Memory B cell (primary cell): ENCODE measurements at regions not wholly inside any gene's neighbourhood (a gene's known extent, or its start where the extent isn't known, plus 50 kb on each side); places are given as distances from the start of the nearest gene placed in this dataset.
"Not testable (repeated sequence)": the region's sequence is repeated elsewhere in the genome, so short reads cannot be mapped to it uniquely, and the experiment has no call there.

Source experiments
- ATAC-seq: fragments of 150-1000 bp; cut with Tn5 transposase; 2 replicates; pipeline ENCODE4 v1.10.0; 2021; ENCODE audit warnings: low read depth, mild to moderate bottlenecking, moderate library complexity
- DNase-seq, 2 donors: peaks; one replicate each; pipeline ENCODE4 v3.0.0; 2022; ENCODE audit warnings: low spot score in 2 of 2
- H3K27ac Mint-ChIP-seq: one replicate; pipeline ENCODE4 v1.8.0; 2022; ENCODE audit warnings: mild to moderate bottlenecking, moderate library complexity, mixed read lengths
- H3K27me3 Mint-ChIP-seq: one replicate; pipeline ENCODE4 v1.8.0; 2022; ENCODE audit warnings: mixed read lengths
- H3K36me3 Mint-ChIP-seq: one replicate; pipeline ENCODE4 v1.8.0; 2022; ENCODE audit warnings: mild to moderate bottlenecking, mixed read lengths
- H3K4me1 Mint-ChIP-seq: one replicate; pipeline ENCODE4 v1.8.0; 2022; ENCODE audit warnings: mixed read lengths
- H3K4me3 Mint-ChIP-seq: one replicate; pipeline ENCODE4 v1.8.0; 2022; ENCODE audit warnings: mild to moderate bottlenecking, moderate library complexity, mixed read lengths
- H3K9me3 Mint-ChIP-seq: one replicate; pipeline ENCODE4 v1.8.0; 2022; ENCODE audit warnings: mixed read lengths

DNA sequence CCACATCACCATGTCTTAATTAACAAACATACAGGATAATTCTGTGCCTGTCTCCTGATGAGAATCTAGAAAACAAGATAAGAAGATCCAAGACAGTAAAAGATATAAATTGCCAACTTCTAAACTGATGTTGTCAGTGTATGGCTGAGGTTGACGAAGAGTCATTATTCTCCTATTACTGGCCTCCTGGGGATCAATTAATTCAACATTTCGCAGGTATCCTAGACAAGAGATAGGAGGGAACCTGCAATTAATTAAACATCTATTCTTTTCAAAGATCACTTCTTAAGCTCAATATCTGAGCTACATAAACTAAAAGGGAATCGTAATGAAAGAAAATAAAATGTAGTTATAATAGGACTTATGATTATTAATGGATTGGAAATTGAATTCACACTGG is 232.0 kb upstream of the GRIA1 start:
- Mint-ChIP-seq H3K27me3 (no peaks in the 10 kb centered on the region), H3K36me3 (no peaks in the 10 kb centered on the region), H3K4me3 (no peak overlapping the region), H3K9me3 (no peaks in the 10 kb centered on the region), H3K4me1 (no peaks in the 10 kb centered on the region), H3K27ac (no peak overlapping the region)
- ATAC-seq (no peak), DNase-seq (no peak)

DNA sequence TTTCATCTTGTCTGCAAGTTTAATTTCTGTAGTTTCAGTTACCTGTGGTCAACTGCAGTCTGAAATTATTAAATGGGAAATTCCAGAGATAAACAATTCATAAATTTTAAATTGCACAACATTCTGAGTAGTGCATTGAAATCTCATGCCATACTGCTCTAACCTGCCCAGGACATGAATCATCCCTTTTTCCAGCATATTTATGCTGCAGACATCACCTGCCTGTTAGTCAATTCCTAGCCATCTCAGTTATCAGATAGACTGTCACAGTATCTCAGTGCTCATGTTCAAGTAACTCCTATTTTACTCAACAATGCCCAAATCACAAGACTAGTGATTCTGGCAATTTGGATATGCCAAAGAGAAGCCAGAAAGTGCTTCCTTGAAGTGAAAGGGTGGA is 223.0 kb upstream of the GRIA1 start:
- ATAC-seq, result no peak

DNA sequence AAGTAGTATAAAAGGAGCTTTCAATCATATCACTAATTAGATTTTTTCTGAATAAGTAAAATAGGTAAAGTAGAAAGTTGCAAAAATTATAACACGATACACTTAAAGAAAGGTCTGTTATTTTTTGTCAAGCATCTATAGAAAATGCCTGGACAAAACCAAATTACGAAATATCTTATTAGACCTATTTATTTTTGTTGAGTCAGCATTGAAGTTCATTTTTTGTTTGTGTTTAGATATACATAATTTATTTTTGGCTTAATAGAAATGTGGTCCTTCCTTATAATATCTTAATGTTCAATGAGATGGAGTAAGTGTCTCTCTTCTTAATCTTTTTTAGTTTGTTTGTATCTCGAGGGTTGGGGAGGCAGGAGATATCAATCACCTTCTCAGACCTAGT is 214.8 kb upstream of the GRIA1 start:
- DNase-seq (no peak), ATAC-seq (no peak)
- H3K36me3 Mint-ChIP-seq, result no peaks in the 10 kb centered on the region
- H3K4me1 Mint-ChIP-seq, result no peaks in the 10 kb centered on the region
- no peaks in the 10 kb centered on the region for H3K27me3 Mint-ChIP-seq
- no peak overlapping the region for H3K4me3 Mint-ChIP-seq
- H3K9me3 Mint-ChIP-seq, result no peaks in the 10 kb centered on the region
- H3K27ac Mint-ChIP-seq, result no peak overlapping the region

More for the DNA sequence above, 223.0 kb upstream of the GRIA1 start:
- no peaks in the 10 kb centered on the region for H3K27me3 Mint-ChIP-seq
- no peak overlapping the region for H3K4me3 Mint-ChIP-seq
- H3K4me1 Mint-ChIP-seq, result no peaks in the 10 kb centered on the region
- H3K36me3 Mint-ChIP-seq, result no peaks in the 10 kb centered on the region
- H3K9me3 Mint-ChIP-seq, result peaks cover 3% of the 10 kb centered on the region
- no peak for DNase-seq
- no peak overlapping the region for H3K27ac Mint-ChIP-seq

DNA sequence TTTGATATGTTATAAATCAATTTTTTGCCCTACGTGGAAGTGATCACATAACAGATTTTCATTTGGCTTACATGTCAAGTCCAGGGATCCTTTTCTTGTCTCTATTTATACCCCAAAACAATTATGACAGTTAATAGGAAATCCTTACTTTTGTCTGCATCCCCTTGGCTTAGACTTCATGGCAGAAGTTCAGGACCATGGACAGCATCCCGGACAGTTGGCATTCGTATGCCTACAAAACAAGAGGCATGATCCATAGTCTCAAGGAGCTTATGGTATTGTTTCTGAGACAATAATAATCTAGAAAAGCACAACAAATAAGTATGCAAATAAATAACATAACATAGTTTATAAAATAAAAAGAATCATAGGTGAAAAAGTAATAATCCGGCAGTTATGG is 214.3 kb upstream of the GRIA1 start:
- Mint-ChIP-seq H3K4me1 (no peaks in the 10 kb centered on the region), H3K27me3 (no peaks in the 10 kb centered on the region), H3K9me3 (no peaks in the 10 kb centered on the region), H3K4me3 (no peak overlapping the region), H3K27ac (no peak overlapping the region), H3K36me3 (no peaks in the 10 kb centered on the region)
- no peak for ATAC-seq
- DNase-seq, result no peak

DNA sequence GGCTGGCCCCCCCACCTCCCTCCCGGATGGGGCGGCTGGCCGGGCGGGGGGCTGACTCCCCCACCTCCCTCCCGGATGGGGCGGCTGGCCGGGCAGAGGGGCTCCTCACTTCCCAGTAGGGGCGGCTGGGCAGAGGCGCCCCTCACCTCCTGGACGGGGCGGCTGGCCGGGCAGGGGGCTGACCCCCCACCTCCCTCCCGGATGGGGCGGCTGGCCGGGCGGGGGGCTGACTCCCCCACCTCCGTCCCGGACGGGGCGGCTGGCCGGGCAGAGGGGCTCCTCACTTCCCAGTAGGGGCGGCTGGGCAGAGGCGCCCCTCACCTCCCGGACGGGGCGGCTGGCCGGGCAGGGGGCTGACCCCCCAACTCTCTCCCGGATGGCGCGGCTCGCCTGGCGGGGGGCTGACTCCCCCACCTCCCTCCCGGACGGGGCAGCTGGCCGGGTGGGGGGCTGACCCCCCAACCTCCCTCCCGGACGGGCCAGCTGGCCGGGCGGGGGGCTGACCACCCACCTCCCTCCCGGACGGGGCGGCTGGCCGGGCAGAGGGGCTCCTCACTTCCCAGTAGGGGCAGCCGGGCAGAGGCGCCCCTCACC is 194.1 kb upstream of the GRIA1 start:
- H3K9me3 Mint-ChIP-seq, DNase-seq, ATAC-seq, H3K36me3 Mint-ChIP-seq, H3K27ac Mint-ChIP-seq, H3K27me3 Mint-ChIP-seq, H3K4me1 Mint-ChIP-seq, H3K4me3 Mint-ChIP-seq: not testable (repeated sequence)

DNA sequence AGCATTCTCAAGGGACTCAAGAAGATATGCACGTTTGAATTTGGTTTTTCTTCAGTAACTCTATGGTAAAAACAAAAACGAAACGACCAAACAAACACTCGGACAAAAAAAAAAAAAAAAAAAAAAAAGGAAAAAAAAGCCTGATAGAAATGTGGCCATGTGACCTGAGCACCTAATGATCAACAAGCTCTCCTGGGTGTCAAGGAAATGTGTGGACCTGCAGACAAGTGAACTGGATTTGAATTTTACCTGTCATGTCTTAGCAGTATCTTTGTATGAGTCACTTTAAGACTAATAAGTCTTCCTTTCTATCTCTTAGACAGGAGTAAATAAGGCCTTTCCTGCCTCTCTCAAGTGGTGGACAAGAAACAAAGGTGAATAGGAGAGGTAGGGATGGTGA is 190.6 kb upstream of the GRIA1 start:
- Mint-ChIP-seq H3K36me3 (no peaks in the 10 kb centered on the region), H3K27ac (no peak overlapping the region), H3K9me3 (peaks cover 4% of the 10 kb centered on the region), H3K4me1 (no peaks in the 10 kb centered on the region), H3K27me3 (no peaks in the 10 kb centered on the region), H3K4me3 (no peak overlapping the region)
- ATAC-seq (no peak), DNase-seq (no peak)

DNA sequence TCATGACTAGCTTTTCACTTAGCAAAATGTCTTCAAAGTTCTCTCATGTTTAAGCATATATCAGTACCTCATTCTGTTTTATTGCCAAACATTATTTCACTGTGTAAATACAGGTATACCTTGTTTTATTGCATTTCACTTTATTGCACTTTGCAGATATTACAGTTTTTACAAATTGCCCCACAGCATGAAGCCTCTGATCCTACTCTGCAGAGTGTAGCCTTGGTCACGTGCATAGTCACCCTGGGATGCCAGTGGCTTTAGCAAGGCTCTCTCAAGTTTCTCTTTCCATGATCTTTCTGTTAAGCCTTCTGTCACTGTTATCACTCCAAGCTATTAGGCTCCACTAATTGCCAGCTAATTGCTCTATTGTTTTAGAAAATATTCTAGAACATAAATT is 182.2 kb upstream of the GRIA1 start:
- Mint-ChIP-seq H3K27ac (no peak overlapping the region), H3K4me3 (no peak overlapping the region), H3K27me3 (no peaks in the 10 kb centered on the region), H3K36me3 (no peaks in the 10 kb centered on the region), H3K9me3 (peaks cover 6% of the 10 kb centered on the region), H3K4me1 (no peaks in the 10 kb centered on the region)
- no peak for ATAC-seq
- no peak for DNase-seq

DNA sequence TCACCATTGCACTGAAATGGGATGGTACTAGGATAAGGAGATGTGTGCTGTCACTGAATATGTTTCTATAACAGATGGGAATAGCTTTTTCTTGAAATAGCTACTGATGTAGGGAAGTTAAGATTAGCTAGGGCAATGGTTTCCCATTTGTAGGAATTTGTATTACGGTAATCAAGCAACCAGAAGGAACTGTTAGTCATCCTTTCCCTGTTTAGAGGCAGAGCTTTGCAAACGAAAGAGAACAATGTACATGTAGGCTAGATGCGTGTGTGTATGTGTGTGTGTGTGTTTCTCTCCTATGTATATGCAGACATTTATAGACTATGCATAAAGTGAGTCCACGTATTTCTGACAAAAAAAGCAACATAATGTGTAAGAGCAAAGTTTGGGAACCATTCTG is 171.9 kb upstream of the GRIA1 start:
- no peaks in the 10 kb centered on the region for H3K36me3 Mint-ChIP-seq
- DNase-seq (no peak), ATAC-seq (no peak)
- no peaks in the 10 kb centered on the region for H3K4me1 Mint-ChIP-seq
- H3K27me3 Mint-ChIP-seq, result peaks cover 1% of the 10 kb centered on the region
- H3K9me3 Mint-ChIP-seq, result no peaks in the 10 kb centered on the region
- no peak overlapping the region for H3K4me3 Mint-ChIP-seq
- H3K27ac Mint-ChIP-seq, result no peak overlapping the region

DNA sequence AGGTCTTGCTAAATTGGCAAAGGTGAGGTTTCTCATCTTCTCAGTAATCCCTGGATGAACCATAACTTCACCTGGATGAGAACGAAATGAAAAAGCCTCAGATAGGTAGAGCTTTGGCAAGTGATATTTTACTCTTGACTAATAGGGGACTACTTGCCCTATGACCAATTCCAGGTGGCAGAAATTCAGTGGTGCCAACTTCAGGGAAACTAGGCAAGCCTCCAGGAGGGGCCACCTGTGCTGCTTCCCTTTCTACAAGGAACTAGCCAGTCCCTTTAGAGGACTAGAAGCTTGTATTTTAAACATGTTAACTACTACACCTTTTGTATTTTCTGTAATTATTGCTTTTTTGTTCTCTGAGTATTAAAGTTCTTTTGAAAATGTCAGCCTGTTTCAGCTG is 169.0 kb upstream of the GRIA1 start:
- Mint-ChIP-seq H3K4me3 (no peak overlapping the region), H3K36me3 (no peaks in the 10 kb centered on the region), H3K4me1 (no peaks in the 10 kb centered on the region), H3K9me3 (no peaks in the 10 kb centered on the region), H3K27ac (no peak overlapping the region), H3K27me3 (peaks cover 1% of the 10 kb centered on the region)
- ATAC-seq (no peak), DNase-seq (no peak)

DNA sequence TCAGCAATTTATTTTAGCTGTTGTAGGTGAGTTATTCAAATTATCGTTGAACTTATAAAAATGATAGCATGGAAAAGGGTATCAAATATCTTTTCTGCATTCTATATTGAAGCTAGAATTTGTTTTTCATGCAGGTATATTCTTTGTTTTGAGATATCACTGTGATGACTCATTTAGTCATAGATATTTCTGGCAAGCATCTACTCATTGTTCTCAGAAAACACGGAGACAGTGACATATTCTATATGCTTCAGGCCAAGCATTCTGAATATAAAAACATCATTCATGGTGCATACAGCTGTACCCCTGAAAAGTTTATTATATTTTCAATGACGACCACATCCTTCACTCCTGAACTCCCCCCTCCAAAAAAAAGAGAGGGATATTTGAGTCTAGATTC is 150.3 kb upstream of the GRIA1 start:
- no peak overlapping the region for H3K27ac Mint-ChIP-seq
- DNase-seq, result no peak
- H3K4me3 Mint-ChIP-seq, result no peak overlapping the region
- no peaks in the 10 kb centered on the region for H3K4me1 Mint-ChIP-seq
- no peaks in the 10 kb centered on the region for H3K27me3 Mint-ChIP-seq
- no peak for ATAC-seq
- peaks cover 2% of the 10 kb centered on the region for H3K9me3 Mint-ChIP-seq
- H3K36me3 Mint-ChIP-seq, result no peaks in the 10 kb centered on the region

DNA sequence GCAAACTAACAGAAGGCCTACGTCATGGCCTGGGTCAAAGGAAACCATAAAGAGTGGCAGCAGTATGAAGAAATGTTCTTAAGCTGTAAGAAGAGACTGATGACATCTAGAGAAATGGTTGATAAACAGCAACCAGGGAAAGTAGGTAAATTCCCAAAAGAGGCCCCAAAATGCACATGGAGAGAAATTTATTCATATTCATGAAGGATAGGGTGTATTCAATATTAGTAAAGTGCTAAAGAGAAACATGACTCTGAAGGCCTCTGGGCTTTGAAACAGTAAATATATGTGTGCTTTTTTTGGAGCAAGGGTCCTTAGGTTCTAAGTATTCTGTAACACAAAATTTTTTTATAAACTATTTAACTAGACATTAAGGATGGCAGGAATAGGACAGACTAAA is 149.7 kb upstream of the GRIA1 start:
- Mint-ChIP-seq H3K4me3 (no peak overlapping the region), H3K36me3 (no peaks in the 10 kb centered on the region), H3K4me1 (no peaks in the 10 kb centered on the region), H3K27me3 (no peaks in the 10 kb centered on the region), H3K27ac (no peak overlapping the region), H3K9me3 (peaks cover 2% of the 10 kb centered on the region)
- ATAC-seq (no peak), DNase-seq (no peak)

DNA sequence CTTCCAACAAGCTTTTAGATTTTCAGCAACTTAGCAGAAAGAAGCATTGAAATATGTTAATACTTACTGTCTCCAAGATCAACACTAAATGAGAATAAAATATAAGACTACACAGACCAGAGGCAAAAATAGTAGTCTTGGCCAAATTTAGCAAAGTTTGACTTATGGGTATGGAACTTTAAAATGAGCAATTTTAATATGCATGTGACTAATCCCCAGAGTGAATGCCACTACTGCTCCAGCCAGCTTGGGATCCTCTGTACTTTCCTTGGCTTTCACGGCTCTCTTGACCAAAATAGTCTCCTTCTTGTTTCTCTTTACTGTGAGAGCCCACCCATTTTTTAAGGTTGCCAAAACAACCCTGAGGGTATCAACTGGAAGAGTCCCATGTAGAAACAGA is 148.0 kb upstream of the GRIA1 start:
- DNase-seq (no peak), ATAC-seq (no peak)
- no peaks in the 10 kb centered on the region for H3K36me3 Mint-ChIP-seq
- no peaks in the 10 kb centered on the region for H3K27me3 Mint-ChIP-seq
- peaks cover 2% of the 10 kb centered on the region for H3K9me3 Mint-ChIP-seq
- no peaks in the 10 kb centered on the region for H3K4me1 Mint-ChIP-seq
- no peak overlapping the region for H3K27ac Mint-ChIP-seq
- H3K4me3 Mint-ChIP-seq, result no peak overlapping the region

DNA sequence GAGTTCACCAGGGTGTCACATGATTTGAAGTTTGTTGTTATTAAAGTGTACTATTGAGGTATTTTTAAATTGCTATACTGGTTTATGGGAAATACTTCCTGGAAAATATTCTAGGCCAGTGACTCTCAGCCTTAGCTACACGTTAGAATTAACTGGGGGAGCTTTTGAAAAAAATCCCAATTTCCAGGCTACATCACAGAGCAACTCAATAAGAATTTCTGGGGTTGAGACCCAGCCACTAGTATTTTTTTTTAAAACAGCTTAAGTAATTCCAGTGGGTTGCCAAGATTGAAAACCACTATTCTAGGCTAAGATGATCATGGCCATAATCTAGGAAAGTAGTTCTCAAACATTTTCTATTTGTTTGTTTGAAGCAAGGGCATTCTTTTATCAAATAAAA is 142.9 kb upstream of the GRIA1 start:
- DNase-seq, result no peak
- H3K27ac Mint-ChIP-seq, result no peak overlapping the region
- no peak for ATAC-seq
- no peaks in the 10 kb centered on the region for H3K36me3 Mint-ChIP-seq
- peaks cover 2% of the 10 kb centered on the region for H3K4me1 Mint-ChIP-seq
- no peaks in the 10 kb centered on the region for H3K9me3 Mint-ChIP-seq
- peaks cover 3% of the 10 kb centered on the region for H3K27me3 Mint-ChIP-seq
- H3K4me3 Mint-ChIP-seq, result no peak overlapping the region

DNA sequence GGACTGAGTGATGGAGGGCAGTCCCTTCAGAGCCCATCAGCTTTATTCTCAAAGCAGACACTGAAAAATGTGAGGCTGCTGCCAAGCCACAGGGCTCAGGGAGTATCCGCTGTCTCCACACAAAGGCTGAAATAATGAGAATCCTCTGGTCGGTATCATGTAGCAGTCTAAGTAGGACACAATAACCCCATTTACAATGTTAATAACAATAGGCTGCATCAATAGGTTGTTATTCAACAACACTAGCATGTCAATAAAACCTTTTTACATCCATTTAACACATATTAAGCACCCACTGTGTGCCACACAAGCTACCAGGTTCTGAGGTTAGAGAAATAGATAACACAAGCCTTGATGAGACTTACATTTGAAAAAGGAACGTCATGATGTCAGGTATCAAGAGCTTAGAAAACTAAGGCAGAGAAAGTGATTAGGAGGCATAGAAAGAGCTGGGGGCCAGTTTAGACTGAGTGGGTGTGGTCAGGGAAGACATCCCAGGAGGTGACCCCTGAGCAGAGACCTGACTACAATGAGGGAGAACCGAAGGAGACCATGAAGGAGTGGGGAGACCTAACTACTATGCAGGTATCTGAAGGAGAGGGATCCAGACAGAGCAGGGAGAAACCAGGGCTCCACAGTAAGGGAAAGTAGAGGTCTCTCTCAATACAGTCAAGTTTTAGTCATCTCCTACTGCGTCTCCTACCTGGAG is 140.1 kb upstream of the GRIA1 start:
- DNase-seq (no peak), ATAC-seq (no peak)
- Mint-ChIP-seq H3K27ac (no peak overlapping the region), H3K4me1 (peaks cover 5% of the 10 kb centered on the region), H3K9me3 (no peaks in the 10 kb centered on the region), H3K27me3 (peaks cover 6% of the 10 kb centered on the region), H3K36me3 (no peaks in the 10 kb centered on the region), H3K4me3 (no peak overlapping the region)

DNA sequence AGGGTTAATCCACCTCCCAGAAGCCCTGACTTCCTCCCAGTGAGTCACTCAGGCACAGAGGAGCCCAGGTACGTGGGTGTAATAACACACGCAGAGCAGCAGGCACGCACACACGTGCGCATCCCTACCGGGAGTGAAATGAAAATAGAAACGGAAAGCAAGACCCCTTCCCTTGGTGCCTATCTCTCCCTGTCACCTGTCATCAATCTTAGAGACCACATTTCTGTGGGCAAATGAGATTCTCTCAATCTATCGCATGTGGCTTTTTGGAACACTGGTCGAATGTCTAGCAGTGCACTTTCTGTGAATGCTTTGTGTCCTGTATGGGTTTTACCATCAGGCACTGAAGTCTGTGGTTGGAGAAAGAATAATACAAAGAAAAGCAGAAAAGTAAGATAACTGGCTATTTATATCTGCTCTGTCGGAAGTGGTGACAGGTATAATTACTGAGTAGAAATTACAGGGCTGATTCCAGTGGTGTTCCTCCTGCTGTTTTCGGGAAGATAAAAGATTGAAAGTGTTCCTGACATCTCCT is 137.7 kb upstream of the GRIA1 start:
- H3K9me3 Mint-ChIP-seq, result peaks cover 2% of the 10 kb centered on the region
- peak overlapping the region; percentile 52 for H3K4me3 Mint-ChIP-seq
- peaks cover 6% of the 10 kb centered on the region for H3K27me3 Mint-ChIP-seq
- no peaks in the 10 kb centered on the region for H3K36me3 Mint-ChIP-seq
- H3K4me1 Mint-ChIP-seq, result peaks cover 5% of the 10 kb centered on the region
- ATAC-seq (no peak), DNase-seq (no peak)
- H3K27ac Mint-ChIP-seq, result no peak overlapping the region
